Erythroblast (primary cell): ENCODE measurements at regions not wholly inside any gene's neighbourhood (a gene's known extent, or its start where the extent isn't known, plus 50 kb on each side); places are given as distances from the start of the nearest gene placed in this dataset.

Experiments used
- GATA1 ChIP-seq: IDR thresholded peaks from 2 replicates; pipeline ENCODE4 v1.6.1; 2011; ENCODE audit warnings: low read depth, mild to moderate bottlenecking, control low read depth, low read length, moderate library complexity
- POLR2A ChIP-seq: IDR thresholded peaks from 2 replicates; pipeline ENCODE4 v1.6.1; 2011; ENCODE audit warnings: mild to moderate bottlenecking, low read length

GRCh38 chr3:106817706-106818105 lies 559.5 kb upstream of the CCDC54 start:
- TF ChIP-seq POLR2A (no peak), GATA1 (no peak)
